HG03025 (cell line): ENCODE measurements at regions not wholly inside any gene's neighbourhood (a gene's known extent, or its start where the extent isn't known, plus 50 kb on each side); places are given as distances from the start of the nearest gene placed in this dataset.

Source experiments
- ATAC-seq: cut with Tn5 transposase; IDR thresholded peaks from one replicate; pipeline ENCODE4 v1.9.1; 2021; ENCODE audit warnings: mild to moderate bottlenecking, moderate library complexity; ENCODE audit not compliant: unreplicated experiment, low FRiP score

GRCh38 chr1:87841332-87841731 lies 512.7 kb downstream of the LMO4 start:
- ATAC-seq = no peak

- no peak for ATAC-seq
Measured at GRCh38 chr1:87842156-87842555, 513.5 kb downstream of the LMO4 start.

- no peak for ATAC-seq
Measured at GRCh38 chr1:87844251-87844650, 515.6 kb downstream of the LMO4 start.

GRCh38 chr1:87851490-87851889 lies 522.8 kb downstream of the LMO4 start:
- ATAC-seq = no peak

DNA sequence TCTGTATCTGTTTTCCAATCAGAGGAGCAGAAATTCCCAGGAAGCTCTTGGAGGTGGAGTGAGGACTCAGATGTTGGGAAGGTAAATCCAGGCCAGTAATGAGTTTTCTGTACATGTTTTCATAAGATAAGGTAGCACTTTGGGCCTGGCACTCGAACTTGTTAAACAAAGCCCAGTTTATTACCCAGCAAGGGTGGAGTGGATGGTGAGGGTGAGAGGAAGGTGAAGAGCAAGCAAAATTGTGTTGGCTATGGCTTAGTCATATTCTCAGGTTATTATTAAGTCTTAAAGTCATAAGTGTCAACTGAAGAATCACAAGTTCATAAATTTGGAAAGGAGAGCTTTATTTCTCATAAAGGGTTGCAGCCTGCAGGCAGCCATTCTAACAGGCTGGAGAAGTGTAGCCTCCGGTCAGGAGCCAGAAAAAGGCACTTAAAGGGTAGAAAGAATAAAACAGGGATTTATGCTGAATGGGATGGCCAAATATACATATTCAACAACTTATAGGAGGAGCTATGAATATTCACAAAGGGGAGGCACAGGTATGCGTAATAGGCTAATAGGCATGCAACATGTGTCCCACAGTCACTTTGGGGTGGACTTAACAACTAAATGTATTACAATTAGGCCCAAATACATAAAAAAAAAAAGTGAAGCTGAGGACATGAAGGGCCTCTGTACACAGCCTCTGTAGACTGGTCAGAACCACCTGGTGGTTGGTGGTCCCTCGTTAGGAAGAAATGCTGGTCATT lies 523.9 kb downstream of the LMO4 start:
- ATAC-seq = no peak

DNA sequence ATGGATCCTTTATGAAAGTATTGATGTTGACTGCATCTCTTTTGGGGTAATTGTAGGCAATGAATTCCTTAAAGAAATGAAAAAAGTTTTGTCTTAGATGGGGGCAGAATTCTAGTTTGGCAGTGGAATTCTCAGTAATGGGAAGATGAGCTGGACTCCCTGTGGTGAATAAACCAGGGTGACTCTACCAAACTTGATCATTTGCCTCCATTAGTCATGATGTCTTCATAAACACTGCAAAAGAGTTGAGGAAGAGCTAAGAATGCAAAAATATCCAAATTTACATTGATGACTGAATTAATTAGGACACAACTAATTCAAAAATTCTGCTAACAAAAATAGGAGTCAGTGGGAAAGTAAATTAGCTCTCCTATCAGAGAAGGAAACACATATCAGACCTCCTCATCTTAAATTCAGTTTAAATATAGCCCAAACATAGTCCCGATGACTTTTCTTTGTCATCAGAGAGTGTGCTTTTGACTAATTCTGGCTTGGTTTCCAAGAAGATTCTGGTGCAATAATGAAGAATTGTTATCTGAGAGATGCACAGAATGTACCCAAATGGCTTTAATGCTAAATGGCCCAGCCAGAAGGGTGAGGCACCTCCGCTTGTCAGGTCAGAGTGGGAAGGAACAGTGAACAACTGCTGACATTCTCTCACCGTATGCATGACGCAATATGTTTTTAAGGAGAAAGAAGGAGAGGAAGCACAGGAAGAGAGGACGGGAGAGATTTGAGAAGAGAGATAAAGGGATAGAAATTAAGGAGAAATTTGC lies 525.1 kb downstream of the LMO4 start:
- no peak for ATAC-seq

- no peak for ATAC-seq
Measured at GRCh38 chr1:87863317-87863716, 534.6 kb downstream of the LMO4 start.

DNA sequence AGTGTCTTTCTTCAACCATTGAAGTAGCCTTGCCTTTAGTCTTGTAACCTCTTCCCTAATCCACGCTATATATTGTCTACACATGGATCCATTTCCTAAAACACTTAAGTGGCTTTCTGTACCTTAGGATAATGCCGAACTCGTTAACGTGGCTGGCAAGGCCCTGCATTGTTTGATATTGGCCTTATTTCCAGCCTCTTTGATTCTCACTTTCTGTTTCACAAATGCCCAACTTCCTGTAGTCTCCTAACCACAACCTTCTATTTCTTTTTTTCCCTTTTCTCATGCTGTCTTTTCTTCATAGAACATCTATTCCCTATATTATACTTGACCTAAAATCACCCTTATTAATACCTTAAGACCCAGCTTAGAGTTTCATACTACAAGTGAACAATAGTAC lies 536.0 kb downstream of the LMO4 start:
- no peak for ATAC-seq

- ATAC-seq = no peak
Measured at GRCh38 chr1:87866416-87866815, 537.7 kb downstream of the LMO4 start.

DNA sequence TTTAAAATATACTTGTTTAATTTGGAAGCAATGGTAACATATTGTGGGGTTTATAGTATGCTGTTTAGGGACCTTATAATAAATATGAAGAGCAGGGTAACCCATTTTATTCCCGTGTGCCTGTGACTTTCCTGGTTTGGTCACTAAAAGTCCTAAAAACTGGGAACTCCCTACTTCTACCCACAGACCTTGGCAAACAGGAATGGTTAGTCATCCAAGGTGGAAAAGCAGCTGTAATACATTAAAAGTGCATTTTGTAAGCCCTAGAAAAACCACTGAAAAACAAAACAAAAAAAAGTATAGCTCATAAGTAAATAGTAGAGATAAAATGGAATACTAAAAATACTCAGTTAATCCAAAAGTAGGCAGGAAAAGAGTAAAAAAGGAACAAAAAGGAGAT lies 538.9 kb downstream of the LMO4 start:
- ATAC-seq = no peak

DNA sequence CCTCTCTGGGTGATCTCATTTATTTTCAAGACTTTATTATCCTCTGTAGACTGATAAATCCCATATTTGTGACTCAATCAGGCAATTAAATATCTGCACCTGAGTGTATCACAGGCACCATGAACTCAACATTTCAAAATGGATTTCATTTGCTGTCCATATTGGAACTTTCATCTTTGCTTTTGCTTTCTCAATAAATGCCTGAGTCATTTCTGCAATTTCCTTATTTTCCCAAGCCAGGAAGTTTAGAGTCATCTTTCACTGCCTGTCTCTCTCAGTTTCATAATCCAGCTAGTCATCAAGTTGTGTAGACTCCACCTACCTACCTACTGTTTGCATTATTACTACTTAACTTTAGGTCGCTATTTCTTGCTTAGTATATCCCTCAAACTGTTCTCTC lies 540.9 kb downstream of the LMO4 start:
- no peak for ATAC-seq

DNA sequence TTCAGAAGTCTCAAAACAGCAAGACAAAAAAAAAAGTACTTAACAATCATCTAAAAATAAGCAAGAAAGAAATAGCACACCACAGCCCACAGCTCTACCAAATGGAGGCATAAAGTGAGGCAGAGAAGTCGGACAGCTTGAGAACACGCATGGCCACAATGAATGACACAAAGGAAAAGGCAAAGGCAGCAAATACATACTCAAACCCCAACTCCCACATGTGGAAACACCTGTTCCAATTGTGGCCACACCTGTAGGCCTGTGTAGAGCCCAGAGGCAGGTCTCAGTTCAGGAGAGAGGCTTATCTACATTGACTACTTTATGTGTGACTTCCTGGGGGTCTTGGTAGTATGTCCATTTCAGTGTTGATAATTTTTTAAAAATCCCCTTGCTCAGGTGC lies 543.5 kb downstream of the LMO4 start:
- ATAC-seq = peak; percentile 71

GRCh38 chr1:87872692-87873091 lies 544.0 kb downstream of the LMO4 start:
- no peak for ATAC-seq

DNA sequence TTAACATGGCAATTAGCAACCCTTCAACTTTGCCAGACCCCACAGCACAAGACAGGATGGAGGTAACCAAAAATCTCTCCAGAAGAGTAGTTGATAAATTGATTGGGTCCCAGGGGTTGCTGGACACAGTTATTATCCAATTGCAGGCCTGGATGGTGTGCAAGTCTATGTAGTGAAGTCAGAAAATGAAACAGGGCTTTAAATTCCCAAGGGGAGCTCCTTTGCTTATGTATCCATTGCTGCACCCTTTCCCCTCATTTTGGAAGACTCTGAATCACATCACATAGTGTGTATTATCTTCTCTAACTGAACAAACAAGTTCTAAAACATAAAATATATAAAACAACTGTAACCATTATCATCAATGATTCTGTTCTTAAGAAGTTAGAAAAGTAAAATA lies 550.2 kb downstream of the LMO4 start:
- no peak for ATAC-seq

DNA sequence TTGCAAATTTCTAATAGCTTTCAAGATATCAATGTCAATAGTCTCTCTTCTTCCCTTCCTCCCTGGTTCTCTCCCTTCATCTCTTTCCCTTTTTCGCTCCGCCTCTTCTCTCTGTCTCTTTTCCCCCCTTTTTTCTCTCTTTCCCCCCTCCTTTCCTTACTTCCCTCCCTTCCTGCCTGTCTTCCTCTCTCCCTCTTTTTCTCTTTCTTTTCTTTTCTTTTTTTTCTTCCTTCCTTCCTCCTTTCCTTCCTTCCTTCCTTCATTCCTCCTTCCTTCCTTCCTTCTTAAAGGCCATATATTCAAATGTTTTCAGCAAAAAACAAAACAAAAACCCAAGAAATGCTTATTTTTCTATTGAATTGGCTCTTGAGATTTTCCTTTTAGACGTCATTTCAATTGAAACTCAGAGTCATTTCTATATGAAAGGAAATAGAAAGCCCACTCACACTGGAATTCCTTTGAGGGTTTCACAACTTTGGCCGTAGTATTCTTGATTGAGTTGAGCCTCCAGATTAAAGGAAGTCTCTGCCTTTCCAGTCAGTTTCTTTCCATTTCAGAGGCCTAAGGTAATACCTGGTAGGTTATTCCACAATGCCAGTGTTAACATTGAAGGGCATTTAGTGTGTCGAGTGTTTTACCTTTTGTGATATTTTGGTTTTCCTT lies 551.5 kb downstream of the LMO4 start:
- ATAC-seq = no peak

DNA sequence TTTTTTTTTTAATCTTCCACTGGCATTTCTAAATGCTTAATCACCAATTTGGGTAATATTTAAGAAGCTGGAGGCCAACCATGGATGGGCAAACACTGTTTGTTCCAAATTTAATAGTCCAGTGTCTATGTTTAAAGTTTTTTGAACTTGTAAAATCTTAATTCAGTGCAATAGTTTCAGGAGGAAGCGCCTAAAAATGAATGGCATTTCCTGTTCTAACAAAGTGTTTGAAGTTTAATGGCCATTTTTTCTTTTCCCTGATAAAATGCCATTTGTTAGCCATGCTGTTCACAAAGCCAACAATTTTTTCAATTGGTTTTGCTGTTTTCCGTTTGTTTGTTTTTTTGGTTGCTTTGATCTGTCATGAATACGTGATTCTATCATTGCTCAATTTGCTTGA lies 552.1 kb downstream of the LMO4 start:
- no peak for ATAC-seq

DNA sequence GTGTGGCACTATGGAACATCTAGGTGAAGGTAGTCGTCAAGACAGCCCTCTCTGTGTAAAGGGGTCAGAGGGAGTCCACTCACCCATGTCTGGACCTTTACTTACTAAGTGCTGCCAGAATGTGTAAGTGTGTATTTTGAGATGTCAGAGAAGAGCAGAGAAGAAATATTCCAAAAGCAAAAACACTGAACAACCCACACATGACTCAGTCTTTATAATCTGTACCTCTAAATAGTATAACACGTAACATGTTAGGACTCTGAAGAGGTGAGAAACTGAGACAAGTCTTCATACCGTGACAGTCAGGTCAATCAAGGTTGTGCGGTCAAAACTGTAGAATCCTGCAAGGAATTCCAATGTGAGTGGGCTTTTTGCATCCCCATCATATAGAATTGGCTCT lies 555.2 kb downstream of the LMO4 start:
- no peak for ATAC-seq

DNA sequence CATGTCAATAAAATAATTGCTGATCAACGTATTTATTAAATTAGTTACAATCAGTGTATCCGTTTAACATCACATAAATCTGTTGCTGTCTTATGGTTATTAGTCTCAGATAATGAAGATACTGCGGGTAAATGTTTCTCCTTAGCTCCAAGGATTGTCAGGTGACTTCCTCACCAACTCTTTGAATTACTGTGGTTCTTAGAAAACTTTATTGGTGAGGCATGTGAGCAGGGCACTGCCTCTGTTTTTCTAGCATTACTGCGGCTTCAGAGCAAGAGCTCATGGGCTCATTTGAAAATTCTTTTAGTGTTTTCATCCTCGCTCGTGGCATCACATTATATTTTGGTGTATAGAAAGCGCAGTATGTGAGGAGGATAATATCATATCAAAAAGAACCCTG lies 555.9 kb downstream of the LMO4 start:
- no peak for ATAC-seq

GRCh38 chr1:87885278-87886025 lies 556.8 kb downstream of the LMO4 start:
- no peak for ATAC-seq

GRCh38 chr1:87887100-87887499 lies 558.4 kb downstream of the LMO4 start:
- ATAC-seq = no peak

DNA sequence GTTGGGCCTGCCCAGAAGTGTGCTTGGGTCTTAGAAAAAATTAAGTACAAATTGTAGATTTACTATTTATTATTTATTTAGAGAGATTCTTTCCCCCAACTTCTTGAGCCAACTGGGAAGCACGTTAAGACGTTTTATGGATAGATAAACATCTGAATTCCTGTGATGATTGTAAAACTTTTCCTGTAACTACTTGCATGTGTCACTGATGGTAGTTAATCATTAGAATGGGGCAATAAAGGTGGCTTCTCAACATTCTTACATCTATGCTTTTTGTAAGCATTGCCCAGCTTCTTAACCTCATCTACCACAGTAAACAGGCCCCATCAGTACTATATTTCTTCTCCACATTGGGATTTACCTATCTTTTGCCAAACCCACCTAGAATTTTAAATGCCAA lies 559.8 kb downstream of the LMO4 start:
- no peak for ATAC-seq
